ENCODE measurements at regions not wholly inside any gene's neighbourhood (a gene's known extent, or its start where the extent isn't known, plus 50 kb on each side); places are given as distances from the start of the nearest gene placed in this dataset.
"Not testable (repeated sequence)": the region's sequence is repeated elsewhere in the genome, so short reads cannot be mapped to it uniquely, and the experiment has no call there.

- H3K27me3 Mint-ChIP-seq, result peaks cover 27% of the 10 kb centered on the region
- H3K4me1 Mint-ChIP-seq; ATAC-seq; H3K27ac Mint-ChIP-seq; DNase-seq; H3K4me3 Mint-ChIP-seq; H3K36me3 Mint-ChIP-seq (ENCODE audit: low read depth); H3K9me3 Mint-ChIP-seq: not testable (repeated sequence)
Observed at GRCh38 chr2:226456144-226456543, 343.5 kb downstream of the IRS1 start.

DNA sequence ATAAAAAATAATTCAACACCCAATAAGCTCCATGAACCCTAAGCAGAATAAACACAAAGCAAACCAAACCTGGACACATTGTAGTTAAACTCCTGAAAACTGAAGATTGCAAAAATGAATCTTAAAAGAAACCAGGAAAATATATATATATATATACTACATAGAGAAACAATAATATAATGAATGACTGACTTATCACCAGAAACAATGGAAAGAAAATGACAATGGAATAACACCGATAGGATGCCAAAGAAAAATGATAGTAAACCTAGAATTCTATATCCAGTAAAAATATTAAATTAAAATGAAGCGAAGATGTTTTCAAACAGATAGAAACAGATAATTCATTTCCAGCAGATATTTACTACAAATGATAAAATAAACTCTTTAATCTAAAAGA, 346.9 kb downstream of the IRS1 start:
- Mint-ChIP-seq H3K4me3 (no peak overlapping the region), H3K4me1 (no peaks in the 10 kb centered on the region), H3K9me3 (peaks cover 3% of the 10 kb centered on the region), H3K27me3 (peaks cover 24% of the 10 kb centered on the region), H3K36me3 (ENCODE audit: low read depth) (no peaks in the 10 kb centered on the region), H3K27ac (no peak overlapping the region)
- no peak for DNase-seq
- ATAC-seq, result no peak

- H3K36me3 Mint-ChIP-seq (ENCODE audit: low read depth), result no peaks in the 10 kb centered on the region
- no peaks in the 10 kb centered on the region for H3K4me1 Mint-ChIP-seq
- peaks cover 19% of the 10 kb centered on the region for H3K27me3 Mint-ChIP-seq
- ATAC-seq (no peak), DNase-seq (no peak)
- no peak overlapping the region for H3K27ac Mint-ChIP-seq
- H3K4me3 Mint-ChIP-seq, result no peak overlapping the region
- H3K9me3 Mint-ChIP-seq, result peaks cover 3% of the 10 kb centered on the region
Observed at GRCh38 chr2:226451486-226451885, 348.1 kb downstream of the IRS1 start.

GRCh38 chr2:226450141-226450540, 349.5 kb downstream of the IRS1 start:
- Mint-ChIP-seq H3K4me1 (no peaks in the 10 kb centered on the region), H3K27ac (no peak overlapping the region), H3K9me3 (no peaks in the 10 kb centered on the region), H3K4me3 (no peak overlapping the region), H3K27me3 (peaks cover 8% of the 10 kb centered on the region), H3K36me3 (ENCODE audit: low read depth) (no peaks in the 10 kb centered on the region)
- DNase-seq, result no peak
- ATAC-seq, result no peak

DNA sequence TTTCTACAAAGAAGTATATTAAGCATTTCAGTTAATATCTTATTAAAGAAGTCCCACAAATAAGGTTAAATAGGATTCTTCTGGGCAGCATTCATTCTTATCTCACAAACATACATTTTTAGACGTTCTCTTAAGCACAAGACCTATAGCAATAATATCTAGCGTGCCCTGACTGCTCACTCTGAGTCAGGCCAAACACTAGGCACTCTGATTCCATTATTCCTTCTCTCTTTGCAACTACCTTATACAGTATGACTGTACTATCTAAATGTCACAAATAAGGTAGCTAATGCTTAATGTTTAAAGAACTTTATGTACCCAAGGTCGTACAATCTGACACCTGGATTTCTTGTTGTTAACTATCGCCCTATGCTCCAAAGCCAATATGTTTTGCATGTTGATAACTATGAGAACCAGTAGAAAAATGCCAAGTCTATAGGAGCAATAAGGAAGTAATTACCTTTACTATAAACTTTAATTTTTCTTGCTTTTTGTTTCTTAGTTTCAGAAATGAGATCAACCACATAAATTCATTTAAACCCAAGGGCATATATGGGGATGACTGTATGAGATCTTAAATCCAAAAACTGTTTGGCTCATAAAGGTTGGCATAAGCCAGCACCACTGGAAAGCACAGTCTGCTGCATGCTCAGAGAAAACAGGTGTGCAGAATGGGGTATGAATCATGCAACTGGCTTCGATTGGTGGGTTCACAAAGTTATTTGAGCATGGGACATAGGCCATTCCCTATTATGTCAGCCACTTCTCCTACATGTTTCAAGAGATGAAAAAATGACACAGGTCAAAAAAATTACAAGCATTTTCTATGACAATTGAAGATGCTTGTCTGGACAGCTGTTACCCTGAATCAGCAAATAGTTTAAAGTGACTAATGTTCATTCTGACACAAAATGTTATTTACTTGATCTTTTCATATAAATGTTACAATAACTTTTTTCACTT, 352.0 kb downstream of the IRS1 start:
- DNase-seq, result no peak
- no peak overlapping the region for H3K27ac Mint-ChIP-seq
- no peak for ATAC-seq
- peaks cover 6% of the 10 kb centered on the region for H3K27me3 Mint-ChIP-seq
- H3K9me3 Mint-ChIP-seq, result no peaks in the 10 kb centered on the region
- no peaks in the 10 kb centered on the region for H3K4me1 Mint-ChIP-seq
- H3K36me3 Mint-ChIP-seq (ENCODE audit: low read depth), result no peaks in the 10 kb centered on the region
- H3K4me3 Mint-ChIP-seq, result no peak overlapping the region

GRCh38 chr2:226446406-226447001, 353.1 kb downstream of the IRS1 start:
- ATAC-seq (no peak), DNase-seq (no peak)
- Mint-ChIP-seq H3K4me1 (no peaks in the 10 kb centered on the region), H3K27me3 (peaks cover 5% of the 10 kb centered on the region), H3K27ac (no peak overlapping the region), H3K36me3 (ENCODE audit: low read depth) (no peaks in the 10 kb centered on the region), H3K9me3 (no peaks in the 10 kb centered on the region), H3K4me3 (no peak overlapping the region)

- no peaks in the 10 kb centered on the region for H3K4me1 Mint-ChIP-seq
- peaks cover 5% of the 10 kb centered on the region for H3K27me3 Mint-ChIP-seq
- no peaks in the 10 kb centered on the region for H3K9me3 Mint-ChIP-seq
Observed at GRCh38 chr2:226445216-226445861, 354.3 kb downstream of the IRS1 start.

DNA sequence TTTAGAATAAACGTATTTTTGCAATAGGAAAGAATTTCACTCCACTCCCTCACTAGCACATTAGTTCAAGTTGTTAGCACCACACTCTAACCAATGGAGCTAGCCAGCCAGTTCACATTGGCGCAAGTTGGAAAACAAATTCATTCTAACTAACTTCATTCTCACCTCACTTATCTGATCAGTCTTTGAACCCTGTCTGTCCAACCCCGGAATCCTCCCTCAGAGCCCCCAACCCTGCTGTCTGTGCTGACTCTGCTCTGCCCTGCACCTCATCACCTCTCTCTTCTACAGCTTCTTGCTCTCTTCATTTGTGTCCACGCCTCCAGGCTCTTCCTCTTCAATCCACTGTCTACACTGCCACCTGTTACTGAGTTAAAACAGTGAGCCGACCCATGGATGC, 356.5 kb downstream of the IRS1 start:
- Mint-ChIP-seq H3K27me3 (peaks cover 5% of the 10 kb centered on the region), H3K9me3 (no peaks in the 10 kb centered on the region), H3K4me1 (no peaks in the 10 kb centered on the region), H3K36me3 (ENCODE audit: low read depth) (no peaks in the 10 kb centered on the region), H3K4me3 (no peak overlapping the region), H3K27ac (no peak overlapping the region)
- no peak for ATAC-seq
- DNase-seq, result no peak

More at GRCh38 chr2:226445216-226445861, 354.3 kb downstream of the IRS1 start:
- DNase-seq, result no peak
- ATAC-seq, result no peak
- Mint-ChIP-seq H3K4me3 (no peak overlapping the region), H3K27ac (no peak overlapping the region), H3K36me3 (ENCODE audit: low read depth) (no peaks in the 10 kb centered on the region)

- H3K4me1 Mint-ChIP-seq, result no peaks in the 10 kb centered on the region
- H3K9me3 Mint-ChIP-seq, result no peaks in the 10 kb centered on the region
- no peaks in the 10 kb centered on the region for H3K36me3 Mint-ChIP-seq (ENCODE audit: low read depth)
- H3K4me3 Mint-ChIP-seq, result no peak overlapping the region
- no peak overlapping the region for H3K27ac Mint-ChIP-seq
- DNase-seq (no peak), ATAC-seq (no peak)
- peaks cover 8% of the 10 kb centered on the region for H3K27me3 Mint-ChIP-seq
Observed at GRCh38 chr2:226440127-226440918, 359.3 kb downstream of the IRS1 start.

GRCh38 chr2:226439337-226439736, 360.3 kb downstream of the IRS1 start:
- peaks cover 5% of the 10 kb centered on the region for H3K27me3 Mint-ChIP-seq
- DNase-seq, result no peak
- H3K27ac Mint-ChIP-seq, result no peak overlapping the region
- ATAC-seq, result no peak
- no peak overlapping the region for H3K4me3 Mint-ChIP-seq
- H3K4me1 Mint-ChIP-seq, result no peaks in the 10 kb centered on the region
- H3K36me3 Mint-ChIP-seq (ENCODE audit: low read depth), result no peaks in the 10 kb centered on the region
- H3K9me3 Mint-ChIP-seq, result no peaks in the 10 kb centered on the region

GRCh38 chr2:226435146-226435545, 364.5 kb downstream of the IRS1 start:
- H3K4me1 Mint-ChIP-seq, result no peaks in the 10 kb centered on the region
- ATAC-seq (no peak), DNase-seq (no peak)
- no peak overlapping the region for H3K27ac Mint-ChIP-seq
- no peaks in the 10 kb centered on the region for H3K36me3 Mint-ChIP-seq (ENCODE audit: low read depth)
- peaks cover 17% of the 10 kb centered on the region for H3K27me3 Mint-ChIP-seq
- H3K4me3 Mint-ChIP-seq, result no peak overlapping the region
- no peaks in the 10 kb centered on the region for H3K9me3 Mint-ChIP-seq

GRCh38 chr2:226434702-226435101, 364.9 kb downstream of the IRS1 start:
- H3K36me3 Mint-ChIP-seq (ENCODE audit: low read depth), result no peaks in the 10 kb centered on the region
- no peak overlapping the region for H3K4me3 Mint-ChIP-seq
- ATAC-seq (no peak), DNase-seq (no peak)
- no peaks in the 10 kb centered on the region for H3K4me1 Mint-ChIP-seq
- H3K27me3 Mint-ChIP-seq, result peaks cover 20% of the 10 kb centered on the region
- H3K9me3 Mint-ChIP-seq, result no peaks in the 10 kb centered on the region
- H3K27ac Mint-ChIP-seq, result no peak overlapping the region

- DNase-seq (no peak), ATAC-seq (no peak)
- Mint-ChIP-seq H3K27ac (no peak overlapping the region), H3K27me3 (peaks cover 21% of the 10 kb centered on the region), H3K9me3 (no peaks in the 10 kb centered on the region), H3K36me3 (ENCODE audit: low read depth) (no peaks in the 10 kb centered on the region), H3K4me1 (no peaks in the 10 kb centered on the region), H3K4me3 (no peak overlapping the region)
Observed at GRCh38 chr2:226431288-226431948, 368.2 kb downstream of the IRS1 start.

GRCh38 chr2:226429476-226429875, 370.1 kb downstream of the IRS1 start:
- H3K4me3 Mint-ChIP-seq, result no peak overlapping the region
- H3K9me3 Mint-ChIP-seq, result no peaks in the 10 kb centered on the region
- no peaks in the 10 kb centered on the region for H3K36me3 Mint-ChIP-seq (ENCODE audit: low read depth)
- ATAC-seq, result no peak
- H3K4me1 Mint-ChIP-seq, result peaks cover 5% of the 10 kb centered on the region
- no peak for DNase-seq
- peaks cover 28% of the 10 kb centered on the region for H3K27me3 Mint-ChIP-seq
- no peak overlapping the region for H3K27ac Mint-ChIP-seq

Data from activated naive CD8-positive, alpha-beta T cell treated with anti-CD3 and anti-CD28 coated beads, Interleukin-2, amount 50 U/mL, for 24 hours (primary cell).